DOHH2 (cell line): ENCODE measurements at regions not wholly inside any gene's neighbourhood (a gene's known extent, or its start where the extent isn't known, plus 50 kb on each side); places are given as distances from the start of the nearest gene placed in this dataset.

Source experiments
- EZH2phosphoT487 ChIP-seq: fragments of 200-600 bp; sonication (generic); IDR thresholded peaks from 2 replicates; pipeline ENCODE4 v1.6.1; 2017; ENCODE audit warnings: borderline replicate concordance, mild to moderate bottlenecking, antibody characterized with exemption, low read length, moderate library complexity, mixed read lengths
- TF ChIP-seq, protein P1 (sequence below): fragments of 200-600 bp; sonication (generic); IDR thresholded peaks from one replicate; pipeline ENCODE4 v1.5.1; 2014; ENCODE audit warnings: antibody characterized with exemption, mild to moderate bottlenecking, low read depth, low read length; ENCODE audit not compliant: poor library complexity, severe bottlenecking

DNA sequence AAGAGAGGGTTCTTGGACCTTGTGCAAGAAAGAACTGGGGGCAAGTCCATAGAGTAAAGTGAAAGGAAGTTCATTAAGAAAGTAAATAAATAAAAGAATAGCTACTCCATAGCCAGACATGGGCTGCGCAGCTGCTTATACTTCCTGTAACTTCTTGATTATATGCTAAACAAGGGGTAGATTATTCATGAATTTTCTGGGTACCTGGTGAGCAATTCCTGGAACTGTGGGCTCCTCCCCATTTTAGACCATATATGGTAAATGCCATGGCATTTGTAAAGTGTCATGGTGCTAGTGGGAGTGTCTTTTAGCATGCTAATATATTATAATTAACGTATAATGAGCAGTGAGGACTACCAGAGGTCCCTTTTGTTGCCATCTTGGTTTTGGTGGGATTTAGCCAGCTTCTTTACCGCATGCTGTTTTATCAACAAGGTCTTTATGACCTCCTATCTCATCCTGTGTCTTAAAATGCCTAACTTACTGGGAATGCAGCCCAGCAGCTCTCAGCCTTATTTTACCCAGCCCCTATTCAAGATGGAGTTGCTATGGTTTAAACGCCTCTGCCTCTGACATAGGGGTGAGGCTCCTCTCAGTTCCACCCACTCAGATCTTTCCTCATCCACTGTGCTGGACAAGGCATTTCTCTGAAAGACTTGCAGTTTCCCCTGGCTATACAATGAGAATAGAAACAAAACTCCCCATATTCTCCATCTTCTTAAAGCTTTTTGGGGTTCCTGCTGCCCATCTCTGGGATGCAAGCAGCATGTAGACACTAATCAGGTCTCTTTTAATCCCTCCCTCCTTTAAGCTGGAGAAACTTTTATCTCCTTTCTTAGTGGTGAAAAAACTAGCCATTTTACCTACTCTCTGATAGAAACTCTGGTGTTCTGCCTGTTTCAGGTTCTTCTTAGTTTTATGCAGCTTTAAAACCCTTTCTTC, 91.2 kb downstream of the ARRDC3 start:
- TF ChIP-seq, protein P1, sequence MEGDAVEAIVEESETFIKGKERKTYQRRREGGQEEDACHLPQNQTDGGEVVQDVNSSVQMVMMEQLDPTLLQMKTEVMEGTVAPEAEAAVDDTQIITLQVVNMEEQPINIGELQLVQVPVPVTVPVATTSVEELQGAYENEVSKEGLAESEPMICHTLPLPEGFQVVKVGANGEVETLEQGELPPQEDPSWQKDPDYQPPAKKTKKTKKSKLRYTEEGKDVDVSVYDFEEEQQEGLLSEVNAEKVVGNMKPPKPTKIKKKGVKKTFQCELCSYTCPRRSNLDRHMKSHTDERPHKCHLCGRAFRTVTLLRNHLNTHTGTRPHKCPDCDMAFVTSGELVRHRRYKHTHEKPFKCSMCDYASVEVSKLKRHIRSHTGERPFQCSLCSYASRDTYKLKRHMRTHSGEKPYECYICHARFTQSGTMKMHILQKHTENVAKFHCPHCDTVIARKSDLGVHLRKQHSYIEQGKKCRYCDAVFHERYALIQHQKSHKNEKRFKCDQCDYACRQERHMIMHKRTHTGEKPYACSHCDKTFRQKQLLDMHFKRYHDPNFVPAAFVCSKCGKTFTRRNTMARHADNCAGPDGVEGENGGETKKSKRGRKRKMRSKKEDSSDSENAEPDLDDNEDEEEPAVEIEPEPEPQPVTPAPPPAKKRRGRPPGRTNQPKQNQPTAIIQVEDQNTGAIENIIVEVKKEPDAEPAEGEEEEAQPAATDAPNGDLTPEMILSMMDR: no peak
- TF ChIP-seq EZH2phosphoT487: no peak
